ENCODE measurements at regions not wholly inside any gene's neighbourhood (a gene's known extent, or its start where the extent isn't known, plus 50 kb on each side); places are given as distances from the start of the nearest gene placed in this dataset.

DNA sequence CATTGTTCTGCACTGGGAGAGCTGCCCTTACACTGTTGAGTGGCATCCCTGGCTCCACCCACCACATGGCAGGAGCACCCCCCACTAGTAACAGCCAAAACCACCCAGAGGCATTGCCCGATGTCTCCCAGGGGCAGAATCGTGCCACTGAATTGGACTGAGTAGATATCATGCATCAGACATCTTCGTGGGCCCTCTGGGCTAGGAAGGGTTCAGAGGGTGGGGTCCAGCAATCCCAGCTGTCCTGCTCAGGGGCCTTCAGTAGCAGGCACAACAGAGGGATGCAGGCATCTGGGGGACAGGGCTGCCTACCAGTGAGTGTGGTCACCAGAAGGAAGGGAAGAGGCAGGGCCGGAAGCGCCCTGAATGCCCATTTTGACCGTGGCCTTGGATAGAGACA, 119.7 kb upstream of the PPP2R2D start:
- TF ChIP-seq, protein P1, sequence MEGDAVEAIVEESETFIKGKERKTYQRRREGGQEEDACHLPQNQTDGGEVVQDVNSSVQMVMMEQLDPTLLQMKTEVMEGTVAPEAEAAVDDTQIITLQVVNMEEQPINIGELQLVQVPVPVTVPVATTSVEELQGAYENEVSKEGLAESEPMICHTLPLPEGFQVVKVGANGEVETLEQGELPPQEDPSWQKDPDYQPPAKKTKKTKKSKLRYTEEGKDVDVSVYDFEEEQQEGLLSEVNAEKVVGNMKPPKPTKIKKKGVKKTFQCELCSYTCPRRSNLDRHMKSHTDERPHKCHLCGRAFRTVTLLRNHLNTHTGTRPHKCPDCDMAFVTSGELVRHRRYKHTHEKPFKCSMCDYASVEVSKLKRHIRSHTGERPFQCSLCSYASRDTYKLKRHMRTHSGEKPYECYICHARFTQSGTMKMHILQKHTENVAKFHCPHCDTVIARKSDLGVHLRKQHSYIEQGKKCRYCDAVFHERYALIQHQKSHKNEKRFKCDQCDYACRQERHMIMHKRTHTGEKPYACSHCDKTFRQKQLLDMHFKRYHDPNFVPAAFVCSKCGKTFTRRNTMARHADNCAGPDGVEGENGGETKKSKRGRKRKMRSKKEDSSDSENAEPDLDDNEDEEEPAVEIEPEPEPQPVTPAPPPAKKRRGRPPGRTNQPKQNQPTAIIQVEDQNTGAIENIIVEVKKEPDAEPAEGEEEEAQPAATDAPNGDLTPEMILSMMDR (conservative IDR thresholded peaks at IDR 0.05; ENCODE audit: low read depth, low read length): no peak
- no peak for TF ChIP-seq EZH2 (IDR thresholded peaks at IDR 0.05; ENCODE audit: borderline replicate concordance, low read depth, low read length, poor library complexity, severe bottlenecking)
